GM21529 (cell line): ENCODE measurements at regions not wholly inside any gene's neighbourhood (a gene's known extent, or its start where the extent isn't known, plus 50 kb on each side); places are given as distances from the start of the nearest gene placed in this dataset.

ENCODE experiments used
- ATAC-seq: cut with Tn5 transposase; IDR thresholded peaks from one replicate; pipeline ENCODE4 v1.9.1; 2021; ENCODE audit not compliant: unreplicated experiment

DNA sequence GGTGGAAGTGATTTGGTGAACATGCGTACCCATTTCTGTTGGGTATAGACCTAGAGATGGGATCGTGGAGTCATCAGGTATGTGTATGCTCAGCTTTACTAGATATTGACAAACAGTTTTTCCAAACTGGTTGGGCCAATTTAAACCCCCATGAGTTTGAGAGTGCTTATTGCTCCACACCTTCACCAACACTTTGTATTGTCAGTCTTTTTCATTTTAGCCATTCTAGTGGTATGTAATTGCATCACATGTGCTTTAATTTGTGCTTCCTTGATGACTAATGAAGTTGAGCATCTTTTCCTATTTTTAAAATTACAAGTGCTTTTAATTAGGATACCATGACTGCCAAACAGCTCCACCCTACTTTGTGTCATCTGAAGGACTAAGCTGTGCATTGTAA is 158.9 kb upstream of the AKIRIN2 start:
- no peak for ATAC-seq

DNA sequence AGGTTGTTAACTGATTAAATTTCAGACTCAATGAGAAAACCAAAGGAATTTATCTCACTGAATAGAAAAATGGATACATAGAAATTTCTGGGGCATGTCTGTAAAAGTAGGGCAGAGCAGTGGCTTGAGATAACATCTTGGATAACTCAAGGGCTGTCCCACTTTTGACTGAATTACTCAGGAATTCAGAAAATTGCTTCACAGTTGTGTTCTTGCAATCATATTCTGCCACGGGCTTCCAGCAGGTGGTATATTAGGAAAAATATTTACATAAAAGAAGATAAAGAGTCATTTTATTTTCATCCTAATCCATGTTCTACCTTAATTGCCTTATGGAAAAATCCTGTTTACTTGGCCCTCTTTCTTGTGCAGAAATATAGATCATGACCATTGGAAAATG is 156.4 kb upstream of the AKIRIN2 start:
- no peak for ATAC-seq

DNA sequence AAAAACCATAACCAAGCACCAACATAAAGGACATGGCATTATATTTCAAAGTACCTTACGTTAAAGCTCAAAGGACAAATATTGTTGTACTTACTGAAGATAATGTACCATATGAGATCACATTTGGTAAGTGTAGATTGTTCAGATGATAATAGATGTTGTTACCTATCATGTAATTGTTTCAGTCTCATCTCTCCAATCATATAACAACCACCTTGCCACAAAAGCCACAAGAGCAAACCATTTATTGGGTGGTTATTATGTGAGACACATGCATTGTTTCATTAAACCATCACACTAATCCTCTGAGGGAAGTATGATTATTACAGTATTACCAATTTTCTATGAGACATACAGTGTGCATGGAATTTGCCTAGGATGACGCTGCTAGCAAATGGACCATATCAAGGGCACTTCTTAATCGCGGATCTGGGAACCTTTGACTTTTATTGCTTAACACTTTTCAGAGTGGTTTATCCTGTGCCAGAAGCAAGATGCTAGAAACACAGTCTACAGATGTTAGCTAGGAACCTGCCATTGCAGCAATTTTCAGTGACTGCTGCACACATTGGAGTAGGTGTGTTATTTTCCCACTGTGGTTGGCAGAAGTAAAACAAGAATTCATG is 149.8 kb upstream of the AKIRIN2 start:
- no peak for ATAC-seq

DNA sequence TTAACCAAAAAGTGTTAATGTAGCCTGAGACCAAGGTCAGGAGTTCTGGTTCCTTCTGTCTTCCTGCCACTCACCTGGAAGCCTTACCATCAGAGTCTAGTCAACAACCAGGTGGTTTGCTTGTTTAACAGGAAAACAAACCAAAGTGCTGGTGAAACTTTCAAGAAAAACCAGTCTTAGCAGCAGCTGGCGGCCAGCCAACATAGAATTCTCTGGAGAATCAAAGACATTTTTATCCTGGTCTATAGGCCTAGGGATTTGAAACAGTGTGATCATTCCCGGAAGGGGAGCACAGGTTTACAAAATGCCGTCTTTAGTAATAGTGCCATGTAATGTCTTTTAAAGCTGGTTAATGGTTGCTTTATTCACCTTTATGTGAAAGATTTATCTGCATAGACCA is 146.6 kb upstream of the AKIRIN2 start:
- no peak for ATAC-seq

DNA sequence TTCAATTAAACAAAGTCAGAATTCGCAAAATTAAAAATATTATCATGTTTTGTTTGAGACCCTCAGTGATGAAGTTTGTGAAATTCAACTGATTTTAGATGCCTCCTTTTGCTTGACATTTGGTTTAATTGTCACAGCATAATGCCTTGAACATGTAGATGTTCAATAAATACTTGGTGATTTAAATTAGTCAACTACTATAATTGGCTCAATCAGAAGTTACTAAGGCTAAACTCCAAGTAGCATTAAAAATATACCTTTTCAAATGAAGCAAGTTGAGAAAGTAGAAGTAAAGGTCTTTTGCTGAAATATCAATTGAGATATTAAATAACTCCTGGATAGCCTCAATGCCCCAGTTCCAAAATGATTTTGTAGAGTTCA is 145.8 kb upstream of the AKIRIN2 start:
- ATAC-seq, result no peak

DNA sequence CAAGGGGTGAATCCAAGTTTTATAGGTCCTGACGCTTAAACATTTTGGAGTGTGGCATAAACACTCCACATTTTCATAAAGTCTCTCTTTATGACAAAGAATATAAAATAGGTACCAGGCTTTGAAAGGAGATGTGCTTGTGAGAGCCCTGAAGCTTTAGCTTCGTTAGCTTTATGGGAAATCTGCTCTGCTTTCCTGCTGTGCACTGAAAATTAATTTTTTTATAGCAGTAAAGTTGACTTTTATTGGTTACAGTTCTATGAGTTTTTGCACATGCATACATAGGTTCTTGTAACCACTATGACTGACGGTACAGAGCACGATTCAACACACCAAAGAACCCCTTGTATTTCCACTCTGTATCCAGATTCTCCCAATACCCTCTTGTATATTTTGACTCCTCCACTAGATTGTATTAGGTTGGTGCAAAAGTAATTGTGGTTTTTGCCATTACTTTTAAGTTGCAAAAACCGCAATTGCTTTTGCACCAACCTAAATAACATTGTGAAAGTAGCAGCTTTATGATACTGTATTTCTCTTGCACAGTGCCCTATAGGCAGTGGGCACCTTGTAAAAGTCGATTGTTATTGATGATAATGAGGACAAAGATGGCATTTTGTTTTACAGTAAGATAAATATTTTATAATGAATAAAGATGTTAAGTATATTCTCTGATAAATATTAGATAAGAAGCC is 145.2 kb upstream of the AKIRIN2 start:
- no peak for ATAC-seq

DNA sequence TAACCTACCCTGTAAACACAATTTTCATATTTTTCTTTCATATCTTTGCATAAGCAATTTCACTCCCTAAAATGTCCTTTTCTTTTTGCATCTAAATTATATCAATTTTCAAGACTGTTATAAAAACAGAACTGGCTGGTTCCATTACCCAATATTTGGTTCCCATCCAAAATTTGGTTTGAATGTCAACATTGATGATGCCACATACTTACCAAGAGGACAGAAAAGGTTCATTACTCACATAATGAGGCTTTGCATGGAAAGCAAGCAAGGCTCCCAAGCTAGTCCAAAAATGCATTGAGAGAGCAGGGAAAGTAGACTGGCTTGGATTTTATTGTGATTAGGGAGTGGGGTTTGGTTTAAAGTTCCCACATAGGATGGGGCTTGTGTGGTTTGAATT is 144.4 kb upstream of the AKIRIN2 start:
- no peak for ATAC-seq

DNA sequence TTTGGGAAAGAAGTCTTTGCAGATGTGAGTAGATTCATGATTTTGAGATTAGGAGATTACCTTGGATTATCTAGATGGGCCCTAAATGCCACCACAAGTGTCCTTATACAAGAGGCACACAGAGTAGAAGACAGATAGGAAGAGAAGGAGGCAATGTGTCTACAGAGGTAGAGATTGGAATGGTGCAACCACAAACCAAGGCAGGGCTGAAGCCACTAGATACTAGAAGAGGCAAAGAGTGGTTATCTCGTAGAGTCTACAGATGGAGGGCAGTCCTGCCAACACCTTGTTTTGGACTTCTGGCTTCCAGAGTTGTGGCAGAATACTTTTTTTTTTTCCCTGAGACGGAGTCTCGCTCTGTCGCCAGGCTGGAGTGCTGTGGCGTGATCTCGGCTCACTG is 138.3 kb upstream of the AKIRIN2 start:
- ATAC-seq, result no peak

DNA sequence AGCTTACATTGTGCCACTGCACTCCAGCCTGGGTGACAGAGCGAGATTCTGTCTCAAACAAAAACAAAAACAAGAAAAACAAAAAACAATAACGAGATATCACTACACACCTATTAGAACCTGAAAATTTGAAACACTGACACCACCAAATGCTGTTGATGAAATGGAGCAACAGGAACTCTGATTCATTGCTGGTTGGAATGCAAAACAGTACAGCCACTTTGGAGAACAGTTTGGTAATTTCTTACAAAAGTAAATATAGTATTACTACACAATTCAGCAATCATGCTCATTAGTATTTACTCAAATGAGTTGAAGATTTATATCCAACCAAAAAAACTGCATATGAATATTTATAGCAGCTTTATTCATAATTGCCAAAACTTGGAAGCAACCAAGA is 135.8 kb upstream of the AKIRIN2 start:
- ATAC-seq, result no peak

DNA sequence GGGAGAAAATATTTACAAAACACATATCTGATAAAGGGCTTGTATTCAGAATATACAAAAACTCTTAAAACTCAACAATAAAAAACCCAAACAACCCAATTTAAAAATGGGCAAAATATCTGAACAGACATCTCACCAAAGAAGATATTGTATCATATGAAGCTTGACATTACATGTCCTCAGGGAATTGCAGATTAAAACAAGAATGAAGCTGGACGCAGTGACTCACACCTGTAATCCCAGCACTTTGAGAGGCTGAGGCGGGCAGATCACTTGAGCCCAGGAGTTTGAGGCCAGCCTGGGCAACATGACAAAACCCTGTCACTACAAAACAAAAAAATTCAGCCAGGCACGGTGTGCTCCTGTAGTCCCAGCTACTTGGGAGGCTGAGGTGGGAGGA is 135.4 kb upstream of the AKIRIN2 start:
- ATAC-seq, result no peak

DNA sequence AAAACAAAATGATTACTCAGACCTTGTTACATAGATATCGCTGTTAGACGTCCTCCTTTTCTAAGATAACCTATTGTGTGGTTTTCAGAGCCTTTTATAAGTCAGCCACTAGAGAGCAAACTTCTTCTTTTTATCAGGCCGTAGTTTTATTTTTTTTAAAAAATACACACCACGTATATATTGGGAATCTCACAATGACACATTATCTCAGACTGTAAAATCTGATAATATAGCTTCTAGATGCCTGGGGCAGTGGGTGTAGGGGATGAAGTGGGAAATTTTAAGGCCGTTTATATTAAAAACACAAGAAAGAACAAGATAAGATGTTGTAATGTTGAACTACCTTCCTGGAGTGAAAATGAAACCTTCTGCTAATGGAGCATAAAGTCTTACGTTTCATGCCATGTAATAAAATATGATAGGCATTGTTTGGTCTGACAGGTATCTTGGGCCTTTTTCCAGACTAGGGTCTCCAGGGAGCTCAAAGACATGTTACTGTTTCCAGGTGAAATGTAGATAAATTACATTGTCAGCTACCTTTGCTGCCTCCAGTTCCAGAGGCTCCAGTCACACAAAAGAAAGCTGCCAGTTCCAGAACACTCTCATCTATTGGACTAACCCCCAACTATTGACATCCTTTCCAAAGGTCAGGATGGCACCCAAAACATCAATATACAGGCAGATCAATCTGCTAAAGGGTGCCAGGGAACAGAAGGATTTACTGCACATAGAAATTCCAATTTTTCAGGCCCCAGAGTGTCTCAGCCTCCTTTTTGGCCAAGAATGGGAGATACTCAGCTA is 130.2 kb upstream of the AKIRIN2 start:
- ATAC-seq, result peak; percentile 78

DNA sequence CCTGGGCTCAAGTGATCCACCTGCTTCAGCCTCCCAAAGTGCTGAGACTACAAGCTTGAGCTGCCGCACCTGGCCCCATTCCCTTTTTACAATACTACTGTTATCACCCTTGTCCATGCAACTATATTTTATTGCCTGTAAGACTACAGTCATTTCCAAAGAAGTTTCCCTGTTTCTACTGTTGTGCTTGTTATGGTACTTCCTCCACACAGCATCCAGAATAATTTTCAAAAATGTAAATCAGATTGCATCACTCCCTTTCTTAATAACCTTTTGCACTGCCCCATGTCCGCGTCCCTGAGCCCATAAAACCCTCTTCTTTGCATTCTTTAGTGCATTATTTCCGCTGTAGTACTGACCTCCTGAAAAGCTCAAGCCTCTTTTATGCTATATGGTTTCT is 128.9 kb upstream of the AKIRIN2 start:
- no peak for ATAC-seq

DNA sequence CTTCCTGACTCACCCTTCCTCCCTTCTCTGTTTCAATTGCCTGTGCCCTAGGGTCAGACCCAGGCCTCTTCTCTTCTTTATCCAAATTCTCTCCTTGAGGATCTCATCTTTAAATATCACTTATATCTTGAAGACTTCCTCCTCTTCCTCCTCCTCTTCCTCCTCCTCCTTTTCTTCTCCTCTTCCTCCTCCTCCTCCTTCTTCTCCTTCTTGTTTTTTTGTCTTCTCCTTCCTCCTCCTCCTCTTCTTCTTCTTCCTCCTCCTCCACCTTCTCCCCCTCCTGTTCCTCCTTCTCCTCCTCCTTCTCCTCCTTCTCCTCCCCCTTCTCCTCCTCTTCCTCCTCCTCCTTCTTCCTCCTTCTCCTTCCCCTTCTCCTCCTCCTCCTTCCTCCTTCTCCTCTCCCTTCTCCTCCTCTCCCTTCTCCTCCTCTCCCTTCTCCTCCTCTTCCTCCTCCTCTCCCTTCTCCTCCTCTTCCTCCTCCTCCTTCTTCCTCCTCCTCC is 127.6 kb upstream of the AKIRIN2 start:
- no peak for ATAC-seq

DNA sequence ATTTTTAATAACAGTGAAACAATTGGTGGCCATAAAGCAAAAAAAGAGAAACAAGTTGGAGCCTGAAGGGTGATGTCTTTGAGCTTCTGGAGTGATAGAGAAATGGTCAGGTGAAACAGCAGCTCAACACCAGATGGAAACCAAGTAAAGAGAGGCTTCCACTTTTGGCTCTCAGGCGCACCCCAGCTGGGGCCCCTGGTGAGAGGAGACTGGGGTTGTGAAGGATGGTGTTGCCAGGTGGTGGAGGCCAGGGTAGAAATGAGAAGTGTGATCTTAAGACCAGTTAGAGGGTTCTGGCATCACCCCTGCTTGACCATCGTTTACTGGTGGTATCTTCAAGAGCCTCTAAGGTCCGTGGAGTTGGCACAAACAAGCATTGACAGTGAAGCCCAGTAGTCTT is 126.0 kb upstream of the AKIRIN2 start:
- no peak for ATAC-seq

DNA sequence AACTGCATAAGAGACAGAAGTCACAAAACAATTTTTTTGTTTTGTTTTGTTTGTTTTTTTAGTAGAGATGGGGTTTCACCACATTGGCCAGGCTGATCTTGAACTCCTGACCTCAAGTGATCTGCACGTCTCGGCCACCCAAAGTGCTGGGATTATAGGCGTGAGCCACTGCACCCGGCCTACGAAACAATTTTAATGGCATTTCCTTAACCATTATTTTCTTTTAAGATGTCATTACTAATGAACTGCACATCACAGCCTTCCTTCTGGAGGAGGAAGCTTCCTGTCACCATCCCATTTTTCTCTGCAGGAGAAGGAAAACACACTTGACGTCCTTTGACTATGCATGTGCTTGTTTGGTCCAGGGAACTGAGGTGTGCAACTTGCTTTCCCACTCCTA is 125.3 kb upstream of the AKIRIN2 start:
- ATAC-seq, result no peak

DNA sequence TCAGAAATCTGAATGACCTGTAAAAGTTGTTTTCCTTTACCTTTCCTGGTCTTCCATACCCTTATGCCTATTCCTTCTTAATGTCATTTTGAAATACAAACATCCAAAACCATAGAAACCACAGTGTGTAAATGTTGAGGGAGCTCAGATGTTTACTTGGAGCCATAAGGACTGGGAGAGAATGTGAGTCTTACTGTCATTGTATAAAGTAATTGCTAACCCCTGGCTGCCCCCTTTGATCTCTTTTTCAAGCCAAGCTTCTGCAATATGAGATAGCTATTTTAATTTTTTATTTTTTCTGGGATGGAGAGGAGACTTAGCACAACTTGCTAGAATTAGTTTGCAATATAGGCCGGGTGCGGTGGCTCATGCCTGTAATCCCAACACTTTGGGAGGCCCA is 124.4 kb upstream of the AKIRIN2 start:
- ATAC-seq, result no peak

DNA sequence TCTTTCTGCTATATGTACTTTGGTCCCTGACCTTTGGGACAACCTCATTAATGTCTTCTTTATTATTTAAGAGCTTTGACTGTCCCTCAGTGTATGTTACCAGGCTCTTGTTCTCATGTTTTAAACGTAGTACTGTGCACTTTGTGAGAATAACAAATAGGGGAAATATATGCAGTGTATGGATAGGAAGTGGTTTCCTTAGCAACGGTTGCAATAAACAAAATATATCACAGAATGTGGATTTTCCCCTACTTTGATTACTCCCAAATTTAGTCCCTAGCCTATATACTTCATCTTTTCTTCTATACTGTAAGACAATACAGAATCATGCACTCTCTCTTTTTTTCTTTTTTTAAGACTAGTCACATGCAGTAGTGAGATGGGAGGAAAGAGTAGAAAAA is 123.8 kb upstream of the AKIRIN2 start:
- peak; percentile 58 for ATAC-seq

DNA sequence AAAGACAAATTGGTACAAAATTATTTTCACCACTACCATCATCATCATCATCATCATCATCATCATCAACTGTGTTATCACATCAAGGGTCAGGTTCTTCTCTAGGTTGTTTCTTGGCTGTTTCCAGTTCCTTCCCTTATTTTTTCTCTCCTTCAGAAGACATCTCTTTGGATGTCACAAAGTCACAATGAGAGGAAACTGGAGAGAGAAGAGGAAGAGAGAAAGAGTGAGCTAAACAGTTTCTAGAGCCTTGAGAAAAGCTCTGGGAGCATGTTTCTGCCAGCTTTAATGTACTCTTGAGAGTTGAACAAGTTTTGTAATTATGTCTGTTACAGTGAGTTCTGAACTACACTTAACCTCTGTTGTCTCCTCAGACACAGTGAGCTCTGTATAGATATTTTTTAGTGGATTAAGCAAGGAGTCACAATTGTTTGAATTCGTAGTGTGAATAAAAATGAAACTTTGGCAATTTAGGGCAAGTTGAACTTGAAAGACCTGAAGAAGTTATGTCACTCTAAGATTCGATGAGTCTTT is 123.0 kb upstream of the AKIRIN2 start:
- no peak for ATAC-seq

DNA sequence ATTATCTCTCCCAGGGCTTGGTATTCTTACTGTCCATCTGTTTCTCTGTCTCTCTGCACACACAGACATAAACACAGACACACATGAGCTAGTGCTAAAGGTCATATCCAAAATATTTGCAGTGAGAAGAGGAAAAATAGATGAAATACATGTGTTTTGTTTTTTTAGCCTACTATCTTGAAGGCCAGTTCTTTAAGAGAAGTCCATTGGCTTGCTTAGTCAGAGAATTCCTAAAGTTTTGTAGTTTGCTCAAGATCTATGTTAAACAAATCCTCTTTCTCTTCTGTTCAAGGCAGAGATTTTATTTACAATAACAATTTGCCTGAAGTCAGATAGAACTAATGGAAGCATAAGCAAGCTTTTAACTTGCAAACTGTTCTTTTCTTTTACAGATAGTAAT is 120.0 kb upstream of the AKIRIN2 start:
- no peak for ATAC-seq

DNA sequence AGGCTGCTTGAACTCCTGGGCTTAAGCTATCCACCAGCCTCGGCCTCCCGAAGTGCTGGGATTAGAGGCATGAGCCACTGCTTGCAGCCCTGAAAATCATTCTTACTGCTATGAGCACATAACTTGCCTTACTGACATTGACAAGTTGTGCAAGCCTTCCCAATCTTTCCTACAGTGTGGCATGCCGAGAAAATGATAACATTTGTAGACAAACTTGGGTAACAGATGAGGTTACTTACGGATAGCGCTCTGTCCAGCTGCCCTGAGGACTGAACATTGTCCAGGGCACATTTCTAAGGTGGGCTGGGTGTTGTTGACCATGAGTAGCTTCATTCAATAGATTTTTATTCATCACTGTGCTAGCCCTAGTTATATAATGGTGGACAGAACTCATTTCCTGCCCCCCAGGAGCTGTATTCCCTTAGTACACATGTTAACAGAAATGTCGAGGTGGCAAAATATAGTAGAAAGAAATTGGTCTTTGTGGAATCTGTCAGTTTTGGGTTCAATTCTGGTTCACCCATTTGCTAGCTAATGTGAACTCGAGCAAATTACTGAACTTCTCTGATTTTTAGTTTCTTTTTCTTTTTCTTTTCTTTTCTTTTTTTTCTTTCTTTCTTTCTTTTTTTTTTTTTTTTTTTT is 118.4 kb upstream of the AKIRIN2 start:
- no peak for ATAC-seq

DNA sequence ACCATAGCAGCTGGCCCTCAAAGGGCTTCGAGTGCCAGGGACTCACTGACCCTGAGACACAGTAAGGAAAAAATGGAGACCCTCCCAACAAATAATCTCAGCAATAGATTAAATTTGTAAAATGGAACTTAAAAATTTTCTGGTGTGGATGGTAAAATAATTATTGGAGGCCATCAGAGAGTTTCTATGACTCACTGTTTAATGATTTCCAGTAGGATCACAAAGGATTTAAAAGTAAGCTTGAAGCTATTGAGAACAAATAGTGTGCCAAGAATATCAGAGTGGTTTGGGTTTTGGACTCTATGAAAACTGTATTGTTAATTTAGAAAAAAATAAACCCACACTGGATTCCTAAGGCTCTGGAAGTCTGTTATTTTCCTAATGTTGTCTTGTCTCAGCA is 115.2 kb upstream of the AKIRIN2 start:
- ATAC-seq, result no peak
